H9 (cell line): ENCODE measurements at regions not wholly inside any gene's neighbourhood (a gene's known extent, or its start where the extent isn't known, plus 50 kb on each side); places are given as distances from the start of the nearest gene placed in this dataset.

Experiments used
- DNase-seq: peaks from one replicate; pipeline ENCODE4 v3.0.0-alpha.2; 2017
- H2AFZ ChIP-seq: one replicate; pipeline ENCODE4 v1.6.1; 2013; ENCODE audit warnings: mild to moderate bottlenecking, low read length, control low read depth, moderate library complexity
- H2AK5ac ChIP-seq: 2 replicates; pipeline ENCODE4 v1.6.1; 2013; ENCODE audit warnings: low read length, control low read depth, mixed read lengths; ENCODE audit not compliant: insufficient read length
- H2BK120ac ChIP-seq: one replicate; pipeline ENCODE4 v1.6.1; 2013; ENCODE audit warnings: low read depth, mild to moderate bottlenecking, low read length, control low read depth, inconsistent platforms; ENCODE audit not compliant: poor library complexity, severe bottlenecking
- H2BK12ac ChIP-seq: 2 replicates; pipeline ENCODE4 v1.6.1; 2013; ENCODE audit warnings: low read length, control low read depth, mixed read lengths, low read depth; ENCODE audit not compliant: insufficient read length
- H2BK15ac ChIP-seq: 2 replicates; pipeline ENCODE4 v1.6.1; 2013; ENCODE audit warnings: low read depth, low read length, control low read depth
- H2BK20ac ChIP-seq: one replicate; pipeline ENCODE4 v1.6.1; 2013; ENCODE audit warnings: low read depth, mild to moderate bottlenecking, low read length, control low read depth, inconsistent platforms; ENCODE audit not compliant: poor library complexity, severe bottlenecking
- H2BK5ac ChIP-seq: 2 replicates; pipeline ENCODE4 v1.6.1; 2013; ENCODE audit warnings: low read length, control low read depth, mixed read lengths; ENCODE audit not compliant: insufficient read length
- H3K14ac ChIP-seq: 2 replicates; pipeline ENCODE4 v1.6.1; 2013; ENCODE audit warnings: low read length, control low read depth; ENCODE audit not compliant: insufficient read depth
- H3K18ac ChIP-seq: 2 replicates; pipeline ENCODE4 v1.6.1; 2013; ENCODE audit warnings: low read depth, mild to moderate bottlenecking, mixed read lengths, low read length, control low read depth; ENCODE audit not compliant: insufficient read length
- H3K23ac ChIP-seq: 2 replicates; pipeline ENCODE4 v1.6.1; 2013; ENCODE audit warnings: low read length, control low read depth, mixed read lengths, low read depth; ENCODE audit not compliant: insufficient read length
- H3K23me2 ChIP-seq: 2 replicates; pipeline ENCODE4 v1.6.1; 2013; ENCODE audit warnings: low read depth, mild to moderate bottlenecking, mixed read lengths, low read length, control low read depth; ENCODE audit not compliant: insufficient read length, poor library complexity, severe bottlenecking
- H3K27ac ChIP-seq: 2 replicates; pipeline ENCODE4 v1.5.1; 2013; ENCODE audit warnings: low read length, control low read depth, mixed read lengths, low read depth; ENCODE audit not compliant: insufficient read length
- H3K27me3 ChIP-seq: 2 replicates; pipeline ENCODE4 v1.6.1; 2013; ENCODE audit warnings: low read length, control low read depth, inconsistent platforms; ENCODE audit not compliant: insufficient read depth
- H3K4ac ChIP-seq: 2 replicates; pipeline ENCODE4 v1.6.1; 2013; ENCODE audit warnings: low read depth, mild to moderate bottlenecking, control low read depth, inconsistent platforms, low read length, moderate library complexity
- H3K4me1 ChIP-seq: 2 replicates; pipeline ENCODE4 v1.6.1; 2013; ENCODE audit warnings: low read length, control low read depth, inconsistent platforms; ENCODE audit not compliant: insufficient read depth
- H3K4me2 ChIP-seq: 2 replicates; pipeline ENCODE4 v1.6.1; 2013; ENCODE audit warnings: low read length, control low read depth, mixed read lengths; ENCODE audit not compliant: insufficient read length, insufficient read depth
- H3K56ac ChIP-seq: 2 replicates; pipeline ENCODE4 v1.6.1; 2013; ENCODE audit warnings: low read depth, mild to moderate bottlenecking, mixed read lengths, low read length, control low read depth; ENCODE audit not compliant: insufficient read length
- H3K79me1 ChIP-seq: 2 replicates; pipeline ENCODE4 v1.6.1; 2013; ENCODE audit warnings: low read depth, mild to moderate bottlenecking, moderate library complexity, low read length, control low read depth, inconsistent platforms; ENCODE audit not compliant: insufficient read depth, poor library complexity, severe bottlenecking
- H3K79me2 ChIP-seq: 2 replicates; pipeline ENCODE4 v1.6.1; 2013; ENCODE audit warnings: low read length, control low read depth, inconsistent platforms; ENCODE audit not compliant: insufficient read depth
- H3K9ac ChIP-seq: 2 replicates; pipeline ENCODE4 v1.6.1; 2013; ENCODE audit warnings: low read length, control low read depth, mixed read lengths; ENCODE audit not compliant: insufficient read length; ENCODE audit errors: extremely low read depth
- H3K9me3 ChIP-seq: one replicate; pipeline ENCODE4 v1.6.1; 2013; ENCODE audit warnings: low read depth, low read length, inconsistent platforms; ENCODE audit not compliant: control insufficient read depth
- H3T11ph ChIP-seq: one replicate; pipeline ENCODE4 v1.6.1; 2013; ENCODE audit warnings: mild to moderate bottlenecking, low read length, control low read depth, inconsistent platforms
- H4K20me1 ChIP-seq: one replicate; pipeline ENCODE4 v1.6.1; 2013; ENCODE audit not compliant: control insufficient read depth, insufficient read length, insufficient read depth
- H4K5ac ChIP-seq: 2 replicates; pipeline ENCODE4 v1.6.1; 2013; ENCODE audit warnings: low read depth, mild to moderate bottlenecking, mixed read lengths, low read length, control low read depth; ENCODE audit not compliant: insufficient read length
- H4K8ac ChIP-seq: replicated peaks from 2 replicates; pipeline ENCODE4 v1.6.1; 2013; ENCODE audit warnings: low read length, control low read depth, mixed read lengths, low read depth; ENCODE audit not compliant: insufficient read length
- H4K91ac ChIP-seq: 2 replicates; pipeline ENCODE4 v1.6.1; 2013; ENCODE audit warnings: low read depth, mild to moderate bottlenecking, moderate library complexity, mixed read lengths, low read length, control low read depth; ENCODE audit not compliant: insufficient read length
- H3K27ac Mint-ChIP-seq, 3 experiments: 2 replicates in 2 of 3; 3 replicates in 1 of 3; pipeline ENCODE4 v1.8.0; 2020 to 2021; ENCODE audit warnings: mixed read lengths in 3 of 3, mild to moderate bottlenecking in 1 of 3, moderate library complexity in 1 of 3
- H3K27me3 Mint-ChIP-seq: 2 replicates; pipeline ENCODE4 v1.8.0; 2021; ENCODE audit warnings: low read depth, mild to moderate bottlenecking, moderate library complexity, mixed read lengths
- H3K36me3 Mint-ChIP-seq, 3 experiments: 2 replicates in 2 of 3; 3 replicates in 1 of 3; pipeline ENCODE4 v1.8.0; 2020 to 2021; ENCODE audit warnings: low read depth in 3 of 3, mixed read lengths in 3 of 3; ENCODE audit not compliant: insufficient read depth in 1 of 3
- H3K4me1 Mint-ChIP-seq, 2 experiments: 2 replicates each; pipeline ENCODE4 v1.8.0; 2020; ENCODE audit warnings: mixed read lengths in 2 of 2
- H3K4me3 Mint-ChIP-seq, 2 experiments: 2 replicates in 1 of 2; 3 replicates in 1 of 2; pipeline ENCODE4 v1.8.0; 2020 to 2021; ENCODE audit warnings: mild to moderate bottlenecking in 2 of 2, mixed read lengths in 2 of 2, moderate library complexity in 1 of 2
- H3K9me3 Mint-ChIP-seq, 2 experiments: 2 replicates in 1 of 2; 3 replicates in 1 of 2; pipeline ENCODE4 v1.8.0; 2020; ENCODE audit warnings: mild to moderate bottlenecking in 2 of 2, mixed read lengths in 2 of 2, moderate library complexity in 1 of 2
- WGBS: extraction: QIAGEN DNeasy Blood & Tissue Kit; methylation state at CpG from one replicate; pipeline ENCODE4 v1.1.7; 2013; ENCODE audit warnings: missing lambda C conversion rate, low lambda C conversion rate, mixed read lengths; ENCODE audit not compliant: insufficient read length; ENCODE audit errors: extremely low coverage; 5-methylcytosine and 5-hydroxymethylcytosine counted together
- TF ChIP-seq, protein P1 (sequence below): fragments of 200-600 bp; sonication (generic); conservative IDR thresholded peaks from 3 replicates; pipeline ENCODE4 v1.8.0; 2021; ENCODE audit warnings: antibody characterized with exemption, mild to moderate bottlenecking

DNA sequence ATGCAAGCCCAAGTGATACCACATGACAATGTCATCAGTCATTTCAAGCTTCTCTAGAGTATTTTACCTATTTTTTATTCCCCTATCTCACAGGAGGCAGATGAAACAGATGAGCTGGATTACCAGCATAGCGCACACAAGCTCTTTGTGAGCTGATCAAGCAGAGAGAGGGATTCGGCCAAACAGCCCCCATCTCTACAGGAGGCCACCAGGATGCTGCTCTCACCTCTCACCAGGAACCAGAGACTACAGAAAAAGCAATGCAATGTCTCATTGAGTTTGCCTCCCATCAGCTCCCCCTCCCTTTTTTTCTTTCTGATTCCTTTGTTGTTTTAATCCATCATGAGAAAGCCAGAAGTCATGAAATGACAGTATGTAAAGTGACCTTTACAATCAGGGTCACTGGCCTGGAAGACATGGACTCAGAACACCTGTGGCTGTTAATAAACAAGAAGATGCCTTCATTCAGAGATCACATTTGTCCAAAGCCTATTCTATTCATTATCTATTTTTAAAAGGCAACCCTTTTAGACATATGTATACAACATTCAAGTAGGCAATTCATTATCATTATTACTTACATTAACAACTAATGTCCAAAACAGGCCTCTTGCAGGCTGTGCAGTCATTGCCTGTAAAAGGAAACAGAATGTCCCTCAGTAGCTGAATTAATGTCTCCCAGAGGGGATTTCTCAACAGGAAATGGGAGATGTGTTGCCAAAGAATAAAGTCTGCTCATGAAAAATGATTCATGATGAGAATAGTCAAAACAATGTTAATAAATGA lies 656.6 kb downstream of the TBC1D4 start:
- peaks cover 17% of the 10 kb centered on the region in 2 experiments for H3K4me1 Mint-ChIP-seq
- H3K9me3 ChIP-seq = no peaks in the 10 kb centered on the region
- no peak for DNase-seq
- no peak overlapping the region for H2BK20ac ChIP-seq
- no peak overlapping the region for H3K14ac ChIP-seq
- no peak overlapping the region for H3K4me2 ChIP-seq
- H2BK12ac ChIP-seq = no peak overlapping the region
- H3K27me3 ChIP-seq = no peaks in the 10 kb centered on the region
- H3K27me3 Mint-ChIP-seq = no peaks in the 10 kb centered on the region; the same call in 1 of the 2 replicates
- H2BK5ac ChIP-seq = no peak overlapping the region
- H2BK120ac ChIP-seq = no peak overlapping the region
- H4K20me1 ChIP-seq = no peaks in the 10 kb centered on the region
- H3K23me2 ChIP-seq = no peaks in the 10 kb centered on the region
- H3T11ph ChIP-seq = no peak overlapping the region
- H3K27ac ChIP-seq = no peak overlapping the region
- no peak overlapping the region for H4K91ac ChIP-seq
- 0 out of 5 replicates have a peak, but pooled peaks cover 0 to 2% of the 10 kb centered on the region in 2 experiments for H3K9me3 Mint-ChIP-seq
- no peak overlapping the region for H2AK5ac ChIP-seq
- no peak overlapping the region for H3K4ac ChIP-seq
- no peak overlapping the region for H3K18ac ChIP-seq
- TF ChIP-seq, protein P1, sequence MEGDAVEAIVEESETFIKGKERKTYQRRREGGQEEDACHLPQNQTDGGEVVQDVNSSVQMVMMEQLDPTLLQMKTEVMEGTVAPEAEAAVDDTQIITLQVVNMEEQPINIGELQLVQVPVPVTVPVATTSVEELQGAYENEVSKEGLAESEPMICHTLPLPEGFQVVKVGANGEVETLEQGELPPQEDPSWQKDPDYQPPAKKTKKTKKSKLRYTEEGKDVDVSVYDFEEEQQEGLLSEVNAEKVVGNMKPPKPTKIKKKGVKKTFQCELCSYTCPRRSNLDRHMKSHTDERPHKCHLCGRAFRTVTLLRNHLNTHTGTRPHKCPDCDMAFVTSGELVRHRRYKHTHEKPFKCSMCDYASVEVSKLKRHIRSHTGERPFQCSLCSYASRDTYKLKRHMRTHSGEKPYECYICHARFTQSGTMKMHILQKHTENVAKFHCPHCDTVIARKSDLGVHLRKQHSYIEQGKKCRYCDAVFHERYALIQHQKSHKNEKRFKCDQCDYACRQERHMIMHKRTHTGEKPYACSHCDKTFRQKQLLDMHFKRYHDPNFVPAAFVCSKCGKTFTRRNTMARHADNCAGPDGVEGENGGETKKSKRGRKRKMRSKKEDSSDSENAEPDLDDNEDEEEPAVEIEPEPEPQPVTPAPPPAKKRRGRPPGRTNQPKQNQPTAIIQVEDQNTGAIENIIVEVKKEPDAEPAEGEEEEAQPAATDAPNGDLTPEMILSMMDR = no peak
- no peak overlapping the region for H4K8ac ChIP-seq
- H3K27ac Mint-ChIP-seq = no peak overlapping the region
- H2AFZ ChIP-seq = no peak overlapping the region
- H3K36me3 Mint-ChIP-seq = no peaks in the 10 kb centered on the region
- H3K4me1 ChIP-seq = peaks cover 3% of the 10 kb centered on the region; the same call in 1 of the 2 replicates
- no peak overlapping the region for H4K5ac ChIP-seq
- no peaks in the 10 kb centered on the region for H3K79me1 ChIP-seq
- H3K56ac ChIP-seq = no peak overlapping the region
- no peaks in the 10 kb centered on the region for H3K79me2 ChIP-seq
- no peak overlapping the region for H3K9ac ChIP-seq
- H3K23ac ChIP-seq = no peak overlapping the region
- WGBS = no CpG with 5 or more reads among the region's 2 CpGs
- no peak overlapping the region for H2BK15ac ChIP-seq
- H3K4me3 Mint-ChIP-seq = no peak overlapping the region
